Keratinocyte (primary cell): ENCODE measurements at regions not wholly inside any gene's neighbourhood (a gene's known extent, or its start where the extent isn't known, plus 50 kb on each side); places are given as distances from the start of the nearest gene placed in this dataset.

Experiments used
- DNase-seq: peaks from one replicate; pipeline ENCODE4 v3.0.0-alpha.2; 2011; ENCODE audit warnings: low read depth, missing footprints, low spot score
- FAIRE-seq: peaks from 2 replicates; lab custom pipeline; 2011; peaks lifted over from hg19 to GRCh38; lab: Jason Lieb, UNC
- H2AFZ ChIP-seq: 2 replicates; pipeline ENCODE4 v1.6.0; 2012; ENCODE audit warnings: low read length, control low read depth, inconsistent platforms; ENCODE audit not compliant: control insufficient read depth
- H3K27ac ChIP-seq: 2 replicates; pipeline ENCODE4 v1.5.1; 2011; ENCODE audit warnings: low read length; ENCODE audit not compliant: control insufficient read depth, insufficient read depth
- H3K27me3 ChIP-seq: 3 replicates; pipeline ENCODE4 v1.6.0; 2011; ENCODE audit warnings: low read length; ENCODE audit not compliant: control insufficient read depth, insufficient read depth; ENCODE audit errors: extremely low read depth
- H3K36me3 ChIP-seq, 2 experiments: 2 replicates in 1 of 2; 3 replicates in 1 of 2; pipeline ENCODE4 v1.5.1; 2011; ENCODE audit warnings: low read length in 2 of 2, mild to moderate bottlenecking in 1 of 2; ENCODE audit not compliant: control insufficient read depth in 2 of 2, insufficient read depth in 2 of 2; ENCODE audit errors: extremely low read depth in 1 of 2
- H3K4me1 ChIP-seq: 3 replicates; pipeline ENCODE4 v1.5.1; 2011; ENCODE audit warnings: low read length; ENCODE audit not compliant: control insufficient read depth, insufficient read depth; ENCODE audit errors: extremely low read depth
- H3K4me2 ChIP-seq: 3 replicates; pipeline ENCODE4 v1.6.0; 2011; ENCODE audit warnings: low read depth, low read length; ENCODE audit not compliant: control insufficient read depth, insufficient read depth; ENCODE audit errors: extremely low read depth
- H3K4me3 ChIP-seq, 3 experiments: fragments of 200-600 bp in 1 of 3; sonication (generic) in 1 of 3; 2 replicates in 2 of 3; 3 replicates in 1 of 3; pipeline ENCODE4 v1.5.1; 2011 to 2016; ENCODE audit warnings: low read length in 3 of 3, mild to moderate bottlenecking in 3 of 3, control low read depth in 2 of 3, inconsistent platforms in 1 of 3, low read depth in 1 of 3, mixed read lengths in 1 of 3, mixed run types in 1 of 3, moderate library complexity in 1 of 3; ENCODE audit not compliant: control insufficient read depth in 2 of 3, insufficient read depth in 2 of 3; ENCODE audit errors: extremely low read depth in 1 of 3
- H3K79me2 ChIP-seq: 2 replicates; pipeline ENCODE4 v1.6.0; 2012; ENCODE audit warnings: low read length; ENCODE audit not compliant: control insufficient read depth, insufficient read depth
- H3K9ac ChIP-seq: 3 replicates; pipeline ENCODE4 v1.6.0; 2011; ENCODE audit warnings: low read length; ENCODE audit not compliant: control insufficient read depth, insufficient read depth; ENCODE audit errors: extremely low read depth
- H3K9me1 ChIP-seq: 3 replicates; pipeline ENCODE4 v1.6.0; 2011; ENCODE audit warnings: low read length; ENCODE audit not compliant: control insufficient read depth, insufficient read depth; ENCODE audit errors: extremely low read depth
- H3K9me3 ChIP-seq: 2 replicates; pipeline ENCODE4 v1.5.1; 2012; ENCODE audit warnings: low read depth, low read length; ENCODE audit not compliant: control insufficient read depth
- H4K20me1 ChIP-seq: 3 replicates; pipeline ENCODE4 v1.6.0; 2011; ENCODE audit warnings: low read length; ENCODE audit not compliant: control insufficient read depth, insufficient read depth; ENCODE audit errors: extremely low read depth
- EZH2 ChIP-seq: IDR thresholded peaks from one replicate; pipeline ENCODE4 v1.6.1; 2012; ENCODE audit warnings: inconsistent platforms, mild to moderate bottlenecking, low read length, moderate library complexity
- dilution Hi-C: fragments of 300-500 bp; cut with MboI; formaldehyde crosslinking; loops from one replicate; pipeline ENCODE4 v1.7.0; 2020; ENCODE audit warnings: low sequenced_read_pairs; ENCODE audit not compliant: extremely low pct_ligation_motif_present
- TF ChIP-seq, protein P1 (sequence below), 3 experiments: IDR thresholded peaks in 1 of 3; conservative IDR thresholded peaks in 1 of 3; optimal IDR thresholded peaks in 1 of 3; 2 replicates in 2 of 3; 3 replicates in 1 of 3; pipeline versions ENCODE3 to v1.5.1; 2011; ENCODE audit warnings: low read length in 3 of 3, mild to moderate bottlenecking in 3 of 3, moderate library complexity in 2 of 3, control low read depth in 1 of 3, inconsistent platforms in 1 of 3; ENCODE audit not compliant: insufficient read depth in 2 of 3; ENCODE audit errors: extremely low read depth in 1 of 3

- Histone ChIP-seq H3K9me3 (no peaks in the 10 kb centered on the region), H3K79me2 (no peaks in the 10 kb centered on the region), H3K27me3 (no peaks in the 10 kb centered on the region), H3K9me1 (no peaks in the 10 kb centered on the region), H3K36me3 (no peaks in the 10 kb centered on the region), H3K9ac (no peak overlapping the region), H3K4me1 (no peaks in the 10 kb centered on the region), H3K4me3 (no peak overlapping the region), H2AFZ (no peak overlapping the region), H3K4me2 (no peak overlapping the region), H3K27ac (no peak overlapping the region), H4K20me1 (no peaks in the 10 kb centered on the region)
- DNase-seq, result no peak
- no peak for TF ChIP-seq EZH2
- TF ChIP-seq, protein P1, sequence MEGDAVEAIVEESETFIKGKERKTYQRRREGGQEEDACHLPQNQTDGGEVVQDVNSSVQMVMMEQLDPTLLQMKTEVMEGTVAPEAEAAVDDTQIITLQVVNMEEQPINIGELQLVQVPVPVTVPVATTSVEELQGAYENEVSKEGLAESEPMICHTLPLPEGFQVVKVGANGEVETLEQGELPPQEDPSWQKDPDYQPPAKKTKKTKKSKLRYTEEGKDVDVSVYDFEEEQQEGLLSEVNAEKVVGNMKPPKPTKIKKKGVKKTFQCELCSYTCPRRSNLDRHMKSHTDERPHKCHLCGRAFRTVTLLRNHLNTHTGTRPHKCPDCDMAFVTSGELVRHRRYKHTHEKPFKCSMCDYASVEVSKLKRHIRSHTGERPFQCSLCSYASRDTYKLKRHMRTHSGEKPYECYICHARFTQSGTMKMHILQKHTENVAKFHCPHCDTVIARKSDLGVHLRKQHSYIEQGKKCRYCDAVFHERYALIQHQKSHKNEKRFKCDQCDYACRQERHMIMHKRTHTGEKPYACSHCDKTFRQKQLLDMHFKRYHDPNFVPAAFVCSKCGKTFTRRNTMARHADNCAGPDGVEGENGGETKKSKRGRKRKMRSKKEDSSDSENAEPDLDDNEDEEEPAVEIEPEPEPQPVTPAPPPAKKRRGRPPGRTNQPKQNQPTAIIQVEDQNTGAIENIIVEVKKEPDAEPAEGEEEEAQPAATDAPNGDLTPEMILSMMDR (optimal IDR thresholded peaks at IDR 0.05 in 1 of 3, IDR thresholded peaks at IDR 0.05 in 1 of 3, conservative IDR thresholded peaks at IDR 0.05 in 1 of 3; ENCODE audit: extremely low read depth in 1 of 3, insufficient read depth in 2 of 3, low read length in 3 of 3), result no peak
- dilution Hi-C loops, result no loop called here
- no peak for FAIRE-seq
These were observed 317.6 kb upstream of the SMIM21 start for GRCh38 chr18:75745147-75745546.

- Histone ChIP-seq H3K9me3 (no peaks in the 10 kb centered on the region), H2AFZ (no peak overlapping the region), H3K4me1 (no peaks in the 10 kb centered on the region), H3K79me2 (no peaks in the 10 kb centered on the region), H3K9me1 (no peaks in the 10 kb centered on the region), H3K4me3 (no peak overlapping the region), H3K36me3 (no peaks in the 10 kb centered on the region), H3K9ac (no peak overlapping the region), H3K27ac (no peak overlapping the region), H3K4me2 (no peak overlapping the region), H4K20me1 (no peaks in the 10 kb centered on the region), H3K27me3 (no peaks in the 10 kb centered on the region)
- no peak for TF ChIP-seq EZH2
- TF ChIP-seq, protein P1 (optimal IDR thresholded peaks at IDR 0.05 in 1 of 3, IDR thresholded peaks at IDR 0.05 in 1 of 3, conservative IDR thresholded peaks at IDR 0.05 in 1 of 3; ENCODE audit: extremely low read depth in 1 of 3, insufficient read depth in 2 of 3, low read length in 3 of 3), result no peak
- no peak for DNase-seq
- no peak for FAIRE-seq
- dilution Hi-C loops, result no loop called here
These were observed 315.0 kb upstream of the SMIM21 start for GRCh38 chr18:75742516-75742915.
